Stimulated activated CD4-positive, alpha-beta T cell treated with anti-CD3 and anti-CD28 coated beads, Interleukin-4, amount 100 ng/mL, for 24 hours (primary cell): ENCODE measurements at regions not wholly inside any gene's neighbourhood (a gene's known extent, or its start where the extent isn't known, plus 50 kb on each side); places are given as distances from the start of the nearest gene placed in this dataset.
"Not testable (repeated sequence)": the region's sequence is repeated elsewhere in the genome, so short reads cannot be mapped to it uniquely, and the experiment has no call there.

Source experiments
- DNase-seq: peaks from one replicate; pipeline ENCODE4 v3.0.0-alpha.2; 2020

DNA sequence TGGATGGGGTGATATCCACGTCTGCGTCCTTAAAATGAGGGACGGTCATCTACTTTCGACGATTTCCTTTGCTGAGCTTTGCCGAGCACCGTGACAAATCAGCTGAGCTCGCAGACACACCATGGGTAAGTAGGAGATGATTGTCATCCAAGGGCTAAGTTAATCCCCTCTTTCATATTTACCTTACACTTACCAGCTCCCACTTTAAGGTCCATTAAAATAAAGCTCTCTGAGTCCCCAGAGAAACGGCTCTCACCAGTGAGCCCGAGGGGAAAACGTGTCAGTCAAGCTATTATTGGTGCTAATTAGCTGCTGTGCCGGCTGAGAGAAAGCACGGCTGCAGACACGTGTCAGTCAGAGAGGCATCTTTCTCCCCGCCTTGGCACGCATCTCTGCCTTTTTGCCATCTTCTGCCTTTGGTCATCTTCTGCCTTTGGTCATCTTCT lies 72.2 kb downstream of the CRLF2 start:
- DNase-seq, result no peak

DNA sequence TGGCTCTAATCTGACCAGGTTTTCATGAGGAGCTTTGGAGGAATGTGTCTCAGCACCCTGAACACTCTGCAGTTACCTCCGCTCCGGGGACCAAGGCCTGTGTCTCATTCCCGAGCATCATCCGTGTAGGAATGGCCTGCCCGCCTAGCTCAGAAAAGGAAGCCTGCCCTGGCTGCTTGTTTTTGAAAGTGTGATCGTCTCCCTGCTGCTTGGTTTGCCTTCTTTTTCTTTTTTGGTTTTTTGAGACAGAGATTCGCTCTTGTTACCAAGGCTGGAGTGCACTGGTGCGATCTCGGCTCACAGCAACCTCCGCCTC lies 73.3 kb downstream of the CRLF2 start:
- DNase-seq, result no peak

DNA sequence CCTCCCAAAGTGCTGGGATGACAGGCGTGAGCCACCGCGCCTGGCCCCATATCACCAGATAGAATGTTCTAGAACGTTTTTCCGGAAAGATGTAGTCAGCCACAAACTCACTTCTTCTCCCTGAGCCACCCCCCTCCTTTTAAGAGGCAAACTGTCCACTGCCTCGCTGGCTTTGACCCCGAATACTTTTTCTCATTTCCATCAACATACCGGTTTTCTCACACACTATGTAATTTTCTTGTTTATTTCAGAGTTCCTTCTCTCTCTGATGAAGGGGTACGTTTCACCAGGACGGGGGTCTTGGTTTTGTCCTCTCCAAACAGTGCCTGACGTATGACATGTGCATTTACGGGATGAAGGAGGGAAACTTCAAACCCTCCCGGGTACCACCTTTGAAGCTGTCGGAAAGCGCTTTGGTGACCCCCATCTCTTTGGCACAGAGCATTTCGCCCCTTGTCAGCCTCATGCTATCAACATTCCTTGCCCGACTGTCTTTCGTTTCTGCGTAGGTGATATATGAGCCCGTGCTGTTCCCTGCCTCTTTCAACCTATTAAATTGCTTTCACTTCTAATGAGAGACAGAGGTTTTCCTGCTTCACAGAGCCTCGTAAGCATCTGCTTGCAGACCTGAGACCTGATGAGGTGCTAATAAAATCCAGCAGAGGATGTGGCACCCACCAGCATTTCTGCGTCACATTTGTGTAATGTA lies 73.8 kb downstream of the CRLF2 start:
- DNase-seq, result peak; percentile 1

DNA sequence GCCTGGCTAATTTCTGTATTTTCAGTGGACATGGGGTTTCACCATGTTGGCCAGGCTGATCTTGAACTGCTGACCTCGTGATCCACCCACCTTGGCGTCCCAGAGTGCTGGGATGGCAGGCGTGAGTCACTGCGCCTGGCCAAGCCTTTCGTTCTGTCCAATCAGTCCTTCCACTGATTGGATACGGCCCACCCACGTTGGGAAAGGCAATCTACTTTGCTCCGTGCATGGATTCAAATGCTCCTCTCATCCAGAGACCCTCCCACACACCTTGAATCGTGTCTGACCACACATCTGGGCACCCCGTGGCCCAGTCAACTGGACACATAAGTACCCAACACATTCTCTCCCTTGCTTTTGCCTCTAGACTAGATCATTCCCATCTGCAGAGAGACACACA lies 74.9 kb downstream of the CRLF2 start:
- DNase-seq, result peak; percentile 2

DNA sequence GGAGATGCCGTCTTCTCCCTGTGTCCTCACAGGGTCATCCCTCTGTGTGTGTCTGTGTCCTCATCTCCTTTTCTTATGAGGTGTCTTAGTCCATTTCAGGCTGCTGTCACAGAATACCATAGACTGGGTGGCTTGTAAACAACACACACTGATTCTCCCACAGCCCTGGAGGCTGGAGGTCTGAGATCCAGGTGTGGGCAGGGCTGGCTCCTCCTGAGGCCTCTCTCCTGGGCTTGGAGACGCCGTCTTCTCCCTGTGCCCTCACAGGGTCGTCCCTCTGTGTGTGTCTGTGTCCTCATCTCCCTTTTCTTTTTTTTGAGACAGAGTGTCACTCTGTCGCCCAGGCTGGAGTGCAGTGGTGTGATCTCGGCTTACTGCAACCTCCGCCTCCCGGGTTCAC lies 75.9 kb downstream of the CRLF2 start:
- not testable (repeated sequence) for DNase-seq

DNA sequence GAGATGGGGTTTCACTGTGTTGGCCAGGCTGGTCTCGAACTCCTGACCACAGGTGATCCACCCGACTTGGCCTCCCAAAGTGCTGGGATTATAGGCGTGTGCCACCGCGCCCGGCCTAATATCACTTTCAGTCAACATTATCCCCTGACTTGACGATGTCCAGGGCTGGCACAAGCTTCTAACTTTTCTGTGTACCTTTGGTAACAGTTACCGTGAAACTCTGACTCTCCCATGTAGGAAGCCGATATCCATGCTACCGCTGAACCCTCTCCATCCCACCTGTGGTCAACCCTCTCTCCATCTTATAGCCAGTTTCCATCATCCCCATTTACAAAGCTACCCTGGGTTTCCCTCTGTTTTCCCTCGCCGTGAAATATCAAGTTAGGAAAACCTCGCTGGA lies 77.5 kb downstream of the CRLF2 start:
- no peak for DNase-seq

DNA sequence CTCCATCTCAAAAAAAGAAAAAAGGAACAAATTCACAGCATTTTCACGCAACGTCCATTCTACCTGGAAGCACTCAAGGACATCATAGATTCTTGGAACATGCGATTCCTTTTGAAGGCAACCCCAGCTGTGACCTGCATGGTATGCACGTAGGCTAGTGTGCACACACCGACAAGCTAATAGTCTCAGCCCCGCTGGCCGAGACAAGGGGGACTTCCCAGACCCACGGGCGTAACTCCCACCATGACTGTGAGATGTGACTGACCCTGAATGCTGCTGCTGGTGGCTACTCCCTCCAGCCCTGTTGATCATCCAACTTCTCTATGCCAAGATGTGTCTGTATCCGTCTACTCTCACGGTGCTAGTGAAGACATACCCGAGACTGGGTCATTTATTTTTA lies 78.3 kb downstream of the CRLF2 start:
- no peak for DNase-seq

DNA sequence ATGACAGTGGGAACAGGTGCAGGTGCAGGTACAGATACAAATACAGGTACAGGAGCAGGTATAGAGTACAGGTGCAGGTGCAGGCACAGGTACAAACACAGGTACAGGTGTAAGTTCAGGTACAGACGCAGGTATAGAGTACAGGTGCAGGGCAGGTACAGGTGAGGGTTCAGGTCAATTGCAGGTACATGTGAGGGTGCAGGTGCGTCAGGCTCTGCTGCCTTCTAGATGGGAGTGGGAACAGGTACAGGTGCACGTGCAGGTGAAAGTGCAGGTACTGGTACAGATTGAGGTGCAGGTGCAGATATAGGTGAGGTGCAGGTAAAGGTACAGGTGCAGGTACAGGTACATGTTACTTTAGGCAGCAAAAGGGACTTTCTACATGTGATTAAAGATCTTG lies 85.7 kb downstream of the CRLF2 start:
- no peak for DNase-seq

DNA sequence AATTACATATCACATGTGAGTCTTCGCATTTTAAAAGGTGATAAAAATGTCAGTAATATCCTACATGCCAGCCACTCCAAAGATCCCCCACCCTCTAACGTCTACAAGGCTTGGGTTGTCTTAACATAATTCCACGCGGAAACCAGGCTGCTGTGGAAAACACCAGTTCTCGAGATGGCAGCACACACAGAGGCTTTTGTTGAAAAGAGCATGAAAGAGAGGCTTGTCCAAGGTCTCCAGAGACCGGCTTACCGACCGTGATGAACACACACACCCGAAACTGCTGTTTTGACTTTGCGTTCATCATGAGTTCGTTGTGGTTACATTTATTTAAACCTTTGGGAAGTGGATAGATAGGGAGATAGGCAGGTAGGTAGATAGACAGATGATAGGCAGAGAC lies 87.9 kb downstream of the CRLF2 start:
- DNase-seq, result no peak

DNA sequence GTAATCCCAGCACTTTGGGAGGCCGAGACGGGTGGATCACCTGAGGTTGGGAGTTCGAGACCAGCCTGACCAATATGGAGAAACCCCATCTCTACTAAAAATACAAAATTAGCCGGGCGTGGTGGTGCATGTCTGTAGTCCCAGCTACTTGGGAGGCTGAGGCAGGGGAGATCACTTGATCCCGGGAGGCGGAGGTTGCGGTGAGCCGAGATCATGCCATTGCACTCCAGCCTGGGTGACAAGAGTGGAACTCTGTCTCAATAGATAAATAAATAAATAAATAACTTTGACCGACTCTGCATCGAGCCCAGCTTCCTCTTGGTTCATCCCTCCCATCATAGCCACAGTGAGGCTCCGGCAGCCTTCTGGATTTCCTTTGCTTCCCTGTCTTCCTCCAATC lies 89.6 kb downstream of the CRLF2 start:
- DNase-seq, result not testable (repeated sequence)

DNA sequence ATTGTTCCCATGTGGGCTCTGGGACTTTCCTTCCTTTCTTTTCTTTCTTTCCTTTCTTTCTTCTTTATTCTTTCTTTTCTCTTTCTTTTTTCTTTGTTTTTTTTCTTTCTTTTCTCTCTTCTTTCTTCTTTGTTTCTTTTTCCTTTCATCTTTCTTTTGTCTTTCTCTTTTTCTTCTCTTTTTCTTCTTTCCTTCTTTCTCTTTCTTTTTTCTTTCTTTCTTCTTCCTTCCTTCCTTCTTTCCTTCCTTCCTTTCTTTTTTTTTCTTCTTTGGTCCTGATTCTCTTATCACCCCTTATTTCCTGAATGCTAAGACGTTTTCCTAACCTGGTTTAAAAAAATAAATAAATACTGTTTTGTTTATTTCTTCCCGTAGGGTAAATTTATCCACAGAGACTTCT lies 93.2 kb downstream of the CRLF2 start:
- DNase-seq, result no peak

DNA sequence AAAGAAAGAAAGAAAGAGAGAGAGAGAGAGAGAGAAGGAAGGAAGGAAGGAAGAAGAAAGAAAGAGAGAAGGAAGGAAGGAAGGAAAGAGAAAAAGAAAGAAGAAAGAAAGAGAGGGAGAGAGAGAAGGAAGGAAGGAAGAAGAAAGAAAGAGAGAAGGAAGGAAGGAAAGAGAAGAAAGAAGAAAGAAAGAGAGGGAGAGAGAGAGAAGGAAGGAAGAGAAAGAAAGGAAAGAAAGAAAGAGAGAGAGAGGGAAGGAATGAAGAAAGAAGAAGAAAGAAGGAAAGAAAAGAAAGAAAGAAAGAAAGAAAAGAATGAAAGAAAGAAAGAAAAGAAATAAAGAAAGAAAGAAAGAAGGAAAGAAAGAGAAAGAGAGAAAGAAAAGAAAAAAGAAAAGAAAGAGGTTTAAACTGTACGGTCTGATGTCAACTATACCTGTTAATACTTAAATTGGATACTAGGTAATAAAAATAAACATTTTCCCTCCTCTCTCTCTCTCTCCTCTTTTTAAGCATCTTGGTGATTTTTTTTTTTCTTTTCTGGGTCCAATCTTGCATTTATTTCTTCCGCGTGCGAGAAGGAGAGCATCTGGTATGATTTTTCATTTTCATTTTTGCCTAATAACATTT lies 93.8 kb downstream of the CRLF2 start:
- no peak for DNase-seq

DNA sequence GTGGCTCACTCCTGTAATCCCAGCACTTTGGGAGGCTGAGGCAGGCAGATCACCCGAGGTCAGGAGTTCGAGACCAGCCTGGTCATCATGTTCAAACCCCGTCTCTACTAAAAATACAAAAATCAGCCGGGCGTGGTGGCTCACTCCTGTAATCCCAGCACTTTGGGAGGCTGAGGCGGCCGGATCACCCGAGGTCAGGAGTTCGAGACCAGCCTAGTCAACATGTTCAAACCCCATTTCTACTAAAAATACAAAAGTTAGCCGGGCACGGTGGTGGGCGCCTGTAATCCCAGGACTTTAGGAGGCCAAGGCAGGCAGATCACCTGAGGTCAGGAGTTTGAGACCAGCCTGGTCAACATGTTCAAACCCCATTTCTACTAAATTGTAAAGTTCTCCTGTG lies 97.0 kb downstream of the CRLF2 start:
- not testable (repeated sequence) for DNase-seq

DNA sequence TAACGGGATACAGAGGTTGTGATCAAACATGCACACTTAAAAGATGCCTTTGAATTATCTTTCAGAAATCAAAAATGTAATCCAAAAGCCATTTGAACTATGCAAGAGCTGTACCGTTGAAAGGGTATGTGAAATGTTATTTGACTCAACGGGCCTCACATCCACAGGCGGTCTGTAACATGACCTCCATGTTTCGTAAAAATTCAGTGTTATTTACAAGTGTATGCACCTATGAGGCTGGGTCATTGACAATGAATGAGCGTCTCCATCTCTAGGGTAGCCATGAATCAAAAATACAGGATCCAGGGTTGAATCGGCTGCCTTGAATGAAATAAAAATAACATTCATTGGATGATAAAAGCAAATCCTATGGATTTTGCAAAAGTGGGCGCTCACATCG lies 100.1 kb downstream of the CRLF2 start:
- no peak for DNase-seq

DNA sequence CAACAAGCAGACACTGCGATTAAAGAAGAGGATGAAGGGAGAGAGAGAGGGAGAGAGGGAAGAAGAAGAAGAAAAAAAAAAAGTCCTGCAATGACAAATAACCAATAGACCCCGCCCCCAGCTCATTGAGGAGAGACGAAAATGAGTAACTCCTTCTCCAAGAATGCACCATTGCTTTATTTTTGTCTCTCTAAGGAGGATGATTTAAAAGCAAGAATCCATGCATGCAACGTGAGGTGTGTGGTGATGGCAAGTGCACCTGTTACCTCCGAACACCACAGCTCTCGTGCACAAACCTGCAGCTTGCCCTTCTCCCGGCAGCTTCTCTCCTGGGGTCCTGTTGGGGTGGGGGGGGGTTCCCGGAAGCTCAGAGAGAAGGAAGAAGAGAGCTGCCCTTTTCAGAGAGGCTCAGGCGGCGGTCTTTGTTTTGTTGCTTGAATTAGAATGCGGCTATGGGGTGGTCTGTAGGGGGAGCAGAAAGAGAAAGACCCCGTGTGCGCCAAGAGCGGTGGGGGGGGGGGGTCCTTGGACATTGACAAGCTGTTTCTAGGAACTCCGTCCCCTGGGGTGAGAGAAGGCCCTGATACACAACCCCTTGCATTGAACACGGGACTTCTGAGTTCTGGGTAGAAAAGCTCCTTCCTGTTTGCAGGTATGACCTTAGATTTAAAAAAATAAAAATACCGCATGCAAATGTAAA lies 100.7 kb downstream of the CRLF2 start:
- no peak for DNase-seq

DNA sequence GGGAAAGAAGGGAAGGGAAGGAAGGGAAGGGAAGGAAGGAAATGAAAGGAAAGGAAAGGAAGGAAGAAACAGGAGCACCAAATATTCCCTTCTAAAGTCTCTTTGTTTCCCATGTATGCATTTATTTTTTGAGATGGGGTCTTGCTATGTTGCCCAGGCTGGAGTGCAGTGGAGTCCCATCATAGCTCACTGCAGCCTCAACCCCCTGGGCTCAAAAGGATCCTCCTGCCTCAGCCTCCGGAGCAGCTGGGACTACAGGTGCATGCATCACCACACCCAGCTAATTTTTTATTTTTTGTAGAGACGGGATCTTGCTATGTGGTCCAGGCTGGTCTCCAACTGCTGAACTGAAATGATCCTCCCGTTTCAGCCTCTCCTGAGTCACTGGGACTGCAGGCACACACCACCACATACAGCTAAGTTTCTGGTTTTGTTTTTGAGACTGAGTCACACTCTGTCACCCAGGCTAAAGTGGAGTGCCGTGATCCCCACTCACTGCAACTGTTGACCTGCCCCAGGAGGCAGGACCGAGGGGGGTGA lies 102.8 kb downstream of the CRLF2 start:
- no peak for DNase-seq

DNA sequence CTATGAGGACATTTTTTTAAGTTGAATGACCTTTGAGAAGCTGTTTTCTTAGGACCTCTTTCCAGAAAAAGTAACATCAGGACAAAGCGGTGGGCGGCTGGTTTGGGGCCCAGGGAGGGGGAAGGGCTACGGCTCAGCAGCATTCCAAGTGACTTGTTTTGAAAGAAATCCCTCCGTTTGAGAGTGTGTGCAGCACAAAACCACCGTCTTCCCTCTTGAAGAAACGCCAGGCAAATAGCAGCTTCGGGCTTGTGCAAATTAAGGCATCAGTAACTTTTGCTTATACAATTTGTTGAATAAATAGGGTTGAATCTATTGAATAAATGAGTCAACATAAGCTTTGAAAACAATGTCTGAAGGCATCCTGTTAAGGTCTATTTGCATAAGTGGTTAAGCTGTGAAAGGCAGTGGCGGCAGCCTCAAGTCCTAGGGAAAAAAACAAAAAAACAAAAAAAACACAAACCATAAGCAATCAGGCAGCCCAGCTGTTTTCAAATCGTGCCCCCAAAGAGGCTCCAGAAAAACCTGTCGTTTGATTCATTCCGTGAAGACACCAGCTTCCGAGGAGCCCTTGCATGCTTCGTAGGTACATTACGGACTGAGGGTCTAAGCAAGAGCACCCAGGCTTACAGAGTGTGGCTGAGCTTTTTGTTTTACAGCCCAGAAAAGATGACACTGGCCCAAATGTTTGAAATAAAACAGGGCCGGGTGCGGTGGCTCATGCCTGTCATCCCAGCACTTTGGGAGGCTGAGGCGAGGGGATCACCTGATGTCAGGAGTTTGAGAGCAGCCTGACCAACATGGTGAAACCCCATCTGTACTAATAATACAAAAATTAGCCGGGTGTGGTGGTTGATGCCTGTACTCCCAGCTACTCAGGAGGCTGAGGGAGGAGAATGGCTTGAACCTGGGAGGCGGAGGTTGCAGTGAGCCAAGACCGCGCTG lies 103.7 kb downstream of the CRLF2 start:
- no peak for DNase-seq

DNA sequence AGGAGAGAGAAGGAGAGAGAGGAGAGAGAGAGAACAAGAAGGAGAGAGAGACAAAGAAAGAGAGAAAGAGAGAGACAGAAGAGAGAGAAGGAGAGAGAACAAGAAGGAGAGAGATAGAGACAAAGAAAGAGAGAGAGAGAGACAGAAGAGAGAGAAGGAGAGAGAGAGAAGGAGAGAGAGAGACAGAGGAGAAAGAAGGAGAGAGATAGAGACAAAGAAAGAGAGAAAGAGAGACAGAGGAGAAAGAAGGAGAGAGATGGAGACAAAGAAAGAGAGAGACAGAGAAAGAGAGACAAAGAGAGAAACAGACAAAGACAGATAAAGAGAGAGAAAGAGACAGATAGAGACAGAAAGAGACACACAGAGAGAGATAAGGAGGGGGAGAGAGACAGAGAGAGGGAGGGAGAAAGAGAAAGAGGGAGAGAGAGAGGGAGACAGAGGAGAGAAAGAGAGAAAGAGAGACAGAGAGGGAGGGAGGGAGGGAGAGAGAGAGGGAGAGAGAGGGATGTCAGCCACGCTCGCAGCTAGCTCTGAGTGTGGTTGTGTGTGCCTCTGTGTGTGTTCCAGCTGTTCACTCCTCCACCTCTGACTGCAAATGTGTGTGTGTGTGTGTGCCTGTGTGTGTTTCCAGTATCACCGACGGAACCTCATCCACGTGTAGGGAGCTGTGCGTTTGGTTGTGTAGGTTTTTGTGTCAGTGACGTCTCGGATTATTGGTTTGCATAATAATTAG lies 105.8 kb downstream of the CRLF2 start:
- no peak for DNase-seq

DNA sequence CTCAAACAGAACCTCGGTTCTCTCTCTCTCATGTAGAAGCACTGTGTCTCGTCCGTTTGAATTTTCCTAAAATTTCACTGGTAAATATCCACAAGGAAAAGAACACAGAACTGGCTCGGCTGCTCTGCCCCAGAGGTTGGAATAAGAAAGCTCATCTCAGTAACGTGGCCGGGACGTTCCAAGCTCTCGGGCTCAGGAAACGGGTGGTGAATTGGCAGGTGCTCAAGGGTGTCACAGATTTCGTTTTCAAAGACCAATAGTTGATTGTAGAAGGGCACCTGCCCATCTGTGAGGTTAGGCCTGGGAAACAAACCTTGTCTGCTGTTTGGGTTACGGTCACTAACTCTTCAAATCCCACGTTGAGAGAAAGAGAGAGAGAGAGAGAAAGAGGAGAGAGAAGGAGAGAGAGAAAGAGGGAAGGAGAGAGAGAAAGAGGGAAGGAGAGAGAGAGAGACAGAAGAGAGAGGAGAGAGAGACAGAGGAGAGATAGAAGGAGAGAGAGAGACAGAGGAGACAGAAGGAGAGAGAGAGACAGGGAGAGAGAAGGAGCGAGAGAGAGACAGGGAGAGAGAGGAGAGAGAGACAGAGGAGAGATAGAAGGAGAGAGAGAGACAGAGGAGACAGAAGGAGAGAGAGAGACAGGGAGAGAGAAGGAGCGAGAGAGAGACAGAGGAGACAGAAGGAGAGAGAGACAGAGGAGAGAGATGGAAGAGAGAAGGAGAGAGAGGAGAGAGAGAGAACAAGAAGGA lies 106.6 kb downstream of the CRLF2 start:
- DNase-seq, result no peak

DNA sequence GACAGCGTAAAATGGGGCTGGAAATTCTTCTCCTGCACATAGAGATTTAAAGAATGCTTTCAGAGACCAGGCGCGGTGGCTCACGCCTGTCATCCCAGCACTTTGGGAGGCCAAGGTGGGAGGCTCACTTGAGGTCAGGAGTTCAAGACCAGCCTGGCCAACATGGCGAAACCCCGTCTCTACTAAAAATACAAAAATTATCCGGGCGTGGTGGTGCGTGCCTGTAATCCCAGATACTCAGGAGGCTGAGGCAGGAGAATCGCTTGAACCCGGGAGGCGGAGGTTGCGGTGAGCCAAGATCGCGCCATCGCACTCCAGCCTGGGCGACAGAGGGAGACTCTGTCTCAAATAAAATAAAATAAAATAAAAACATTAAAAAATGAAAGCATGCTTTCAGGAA lies 107.4 kb downstream of the CRLF2 start:
- DNase-seq, result not testable (repeated sequence)

DNA sequence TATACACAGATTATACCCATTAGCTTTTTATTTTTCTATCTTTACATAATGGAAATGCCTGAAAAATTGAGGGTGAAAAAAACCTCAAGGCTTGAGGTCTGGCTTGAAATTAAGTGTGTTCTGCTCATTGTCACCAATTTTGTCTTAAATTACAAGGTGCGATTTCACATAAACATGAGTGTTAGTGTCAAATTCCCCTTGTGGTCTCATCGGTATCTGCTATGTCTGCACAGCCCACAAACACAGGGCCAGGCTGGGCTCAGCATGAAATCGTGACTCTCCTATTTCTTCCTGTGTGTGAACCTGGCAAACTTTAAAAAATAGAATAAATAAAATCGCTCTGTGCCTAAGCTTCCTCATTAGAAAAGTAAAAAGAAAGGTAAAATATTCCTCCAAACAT lies 109.1 kb downstream of the CRLF2 start:
- DNase-seq, result no peak

DNA sequence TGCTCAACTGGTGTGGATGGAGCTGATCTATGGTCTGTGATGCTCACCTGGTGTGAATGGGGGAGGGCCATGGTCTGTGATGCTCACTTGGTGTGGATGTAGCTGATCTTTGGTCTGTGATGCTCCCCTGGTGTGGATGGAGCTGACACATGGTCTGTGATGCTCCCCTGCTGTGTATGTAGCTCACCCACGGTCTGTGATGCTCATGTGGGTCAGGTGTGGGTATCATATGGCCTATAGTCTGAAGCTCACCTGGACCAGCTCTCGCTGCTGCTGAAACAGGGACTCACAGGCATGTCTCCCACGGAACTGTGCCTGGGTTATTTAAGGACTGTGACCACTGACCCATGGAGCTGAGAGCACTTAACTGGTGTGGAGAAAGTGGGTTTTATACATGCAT lies 109.7 kb downstream of the CRLF2 start:
- no peak for DNase-seq
